ENCODE measurements at regions not wholly inside any gene's neighbourhood (a gene's known extent, or its start where the extent isn't known, plus 50 kb on each side); places are given as distances from the start of the nearest gene placed in this dataset.
"Not testable (repeated sequence)": the region's sequence is repeated elsewhere in the genome, so short reads cannot be mapped to it uniquely, and the experiment has no call there.

- TF ChIP-seq PATZ1 (CRISPR knock-in tag; IDR thresholded peaks at IDR 0.05; ENCODE audit: borderline replicate concordance) (no peak), ISL1 (CRISPR knock-in tag; IDR thresholded peaks at IDR 0.05) (no peak), RARB (CRISPR knock-in tag; IDR thresholded peaks at IDR 0.05) (no peak), ZC3H10 (CRISPR knock-in tag; IDR thresholded peaks at IDR 0.05) (no peak), ZNF8 (CRISPR knock-in tag; IDR thresholded peaks at IDR 0.05) (no peak)
Observed at GRCh38 chrX:140141444-140142029, 176.2 kb upstream of the CXorf66 start (continued).

GRCh38 chrX:140138492-140138891 is 173.2 kb upstream of the CXorf66 start:
- not testable (repeated sequence) for ATAC-seq

- ATAC-seq = not testable (repeated sequence)
Observed at GRCh38 chrX:140138065-140138464, 172.7 kb upstream of the CXorf66 start.

- ATAC-seq = no peak
Observed at GRCh38 chrX:140132937-140133336, 167.6 kb upstream of the CXorf66 start.

GRCh38 chrX:140123446-140123845 is 158.1 kb upstream of the CXorf66 start:
- TF ChIP-seq TSHZ2 (CRISPR knock-in tag; IDR thresholded peaks at IDR 0.05) (no peak), CREB5 (CRISPR knock-in tag; IDR thresholded peaks at IDR 0.05; ENCODE audit: low read depth) (no peak)
- no peak for ATAC-seq

More at GRCh38 chrX:140132937-140133336, 167.6 kb upstream of the CXorf66 start:
- TF ChIP-seq ZNF8 (CRISPR knock-in tag; IDR thresholded peaks at IDR 0.05) (no peak), ESRRG (CRISPR knock-in tag; IDR thresholded peaks at IDR 0.05) (no peak), SNAI2 (CRISPR knock-in tag; IDR thresholded peaks at IDR 0.05) (no peak), TSHZ2 (CRISPR knock-in tag; IDR thresholded peaks at IDR 0.05) (no peak), ZFP30 (CRISPR knock-in tag; IDR thresholded peaks at IDR 0.05) (no peak), BACH2 (CRISPR knock-in tag; IDR thresholded peaks at IDR 0.05; ENCODE audit: borderline replicate concordance) (no peak)

- not testable (repeated sequence) for ATAC-seq
- TF ChIP-seq ZNF8 (CRISPR knock-in tag; IDR thresholded peaks at IDR 0.05) = peak; percentile 40; the same call in 1 of the 2 replicates
Observed at GRCh38 chrX:140114059-140114458, 148.7 kb upstream of the CXorf66 start.

- ATAC-seq = no peak
- TF ChIP-seq ESRRG (CRISPR knock-in tag; IDR thresholded peaks at IDR 0.05) (no peak), TOX (CRISPR knock-in tag; IDR thresholded peaks at IDR 0.05; ENCODE audit: borderline replicate concordance) (no peak), BACH2 (CRISPR knock-in tag; IDR thresholded peaks at IDR 0.05; ENCODE audit: borderline replicate concordance) (no peak), PPARA (CRISPR knock-in tag; IDR thresholded peaks at IDR 0.05; ENCODE audit: borderline replicate concordance) (no peak), CSRNP3 (CRISPR knock-in tag; IDR thresholded peaks at IDR 0.05) (no peak), RARB (CRISPR knock-in tag; IDR thresholded peaks at IDR 0.05) (no peak), SNAI2 (CRISPR knock-in tag; IDR thresholded peaks at IDR 0.05) (no peak)
Observed at GRCh38 chrX:140110081-140110650, 144.8 kb upstream of the CXorf66 start.
